OCI-LY7 (cell line): ENCODE measurements at regions not wholly inside any gene's neighbourhood (a gene's known extent, or its start where the extent isn't known, plus 50 kb on each side); places are given as distances from the start of the nearest gene placed in this dataset.

ENCODE experiments used
- CTCF ChIP-seq: fragments of 200-600 bp; sonication (generic); conservative IDR thresholded peaks from 2 replicates; pipeline ENCODE4 v1.5.1; 2014; ENCODE audit warnings: mild to moderate bottlenecking, antibody characterized with exemption, low read length, moderate library complexity, mixed read lengths
- EZH2phosphoT487 ChIP-seq: fragments of 200-600 bp; sonication (generic); IDR thresholded peaks from 2 replicates; pipeline ENCODE4 v1.6.1; 2018; ENCODE audit warnings: low read depth, borderline replicate concordance, mild to moderate bottlenecking, mixed run types, antibody characterized with exemption, low read length, moderate library complexity, mixed read lengths

- TF ChIP-seq CTCF (no peak), EZH2phosphoT487 (no peak)
These were observed 199.2 kb downstream of the RAB28 start for GRCh38 chr4:13284932-13285331.
